Breast epithelium (tissue), 4 donors: ENCODE measurements at regions not wholly inside any gene's neighbourhood (a gene's known extent, or its start where the extent isn't known, plus 50 kb on each side); places are given as distances from the start of the nearest gene placed in this dataset.
A peak's percentile ranks its signal among the peaks of the same experiment; 100 is the strongest.

Source experiments
- DNase-seq, 2 donors: peaks; one replicate each; pipeline ENCODE4 v3.0.0-alpha.2; 2019; ENCODE audit warnings: low spot score in 2 of 2
- H3K27ac ChIP-seq, 2 donors: fragments of 200-600 bp; sonication (generic) in 1 of 2; one replicate each; pipeline ENCODE4 v1.5.1; 2016 to 2019; ENCODE audit warnings: mild to moderate bottlenecking in 1 of 2
- H3K27me3 ChIP-seq, 2 donors: fragments of 200-600 bp; sonication (generic) in 1 of 2; one replicate each; pipeline versions ENCODE4 v1.5.1 to v1.6.0; 2017 to 2019; ENCODE audit warnings: control low read depth in 1 of 2, mild to moderate bottlenecking in 1 of 2
- H3K36me3 ChIP-seq: fragments of 200-600 bp; one replicate; pipeline ENCODE4 v1.5.1; 2019
- H3K4me1 ChIP-seq, 2 donors: fragments of 200-600 bp; sonication (generic); one replicate each; pipeline ENCODE4 v1.5.1; 2016 to 2019; ENCODE audit warnings: control low read depth in 1 of 2
- H3K4me3 ChIP-seq, 3 donors: fragments of 200-600 bp; sonication (generic); 1 replicate in 2 of 3; 2 replicates in 1 of 3; pipeline ENCODE4 v1.5.1; 2016 to 2019; ENCODE audit warnings: mild to moderate bottlenecking in 3 of 3, moderate library complexity in 2 of 3
- H3K9me3 ChIP-seq, 2 donors: fragments of 200-600 bp; sonication (generic) in 1 of 2; one replicate each; pipeline ENCODE4 v1.5.1; 2016 to 2019; ENCODE audit warnings: control low read depth in 1 of 2
- POLR2A ChIP-seq: fragments of 450-650 bp; IDR thresholded peaks from one replicate; pipeline ENCODE4 v1.6.1; 2016; ENCODE audit warnings: antibody characterized with exemption, mild to moderate bottlenecking, moderate library complexity
- POLR2AphosphoS5 ChIP-seq, 3 donors: sonication (generic); formaldehyde crosslinking; IDR thresholded peaks; one replicate each; pipeline ENCODE4 v1.6.1; 2017; ENCODE audit warnings: antibody characterized with exemption in 3 of 3
- intact Hi-C: fragments of 100-400 bp; cut with DNase I; formaldehyde crosslinking; loops from one replicate; pipeline ENCODE4 v1.15.1; 2023; ENCODE audit warnings: low total_unique reads
- TF ChIP-seq, protein P1 (sequence below), 3 donors: fragments of 450-650 bp; IDR thresholded peaks; one replicate each; pipeline ENCODE4 v1.5.1; 2016 to 2017; ENCODE audit warnings: antibody characterized with exemption in 3 of 3, mild to moderate bottlenecking in 3 of 3, moderate library complexity in 3 of 3

DNA sequence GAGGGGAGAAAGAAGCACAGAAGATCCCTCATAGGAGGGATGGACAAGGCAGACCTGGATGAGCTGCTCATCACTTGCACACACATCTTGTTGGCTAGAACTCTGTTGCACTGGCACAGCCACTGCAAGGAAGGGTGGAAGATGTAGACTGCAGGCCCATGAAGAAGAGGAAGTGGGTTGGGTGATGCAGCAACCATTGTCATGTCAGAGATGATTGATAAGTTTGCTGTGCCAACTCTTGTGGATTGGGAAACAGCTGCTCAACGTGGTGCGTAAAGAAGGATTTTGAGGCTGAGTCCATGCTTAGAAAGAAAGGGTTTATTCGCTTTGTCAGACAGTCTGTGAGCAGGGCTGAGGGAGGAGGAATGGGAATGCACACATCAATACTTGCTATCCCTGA is 161.4 kb upstream of the MPHOSPH6 start:
- intact Hi-C loops = no loop called here

DNA sequence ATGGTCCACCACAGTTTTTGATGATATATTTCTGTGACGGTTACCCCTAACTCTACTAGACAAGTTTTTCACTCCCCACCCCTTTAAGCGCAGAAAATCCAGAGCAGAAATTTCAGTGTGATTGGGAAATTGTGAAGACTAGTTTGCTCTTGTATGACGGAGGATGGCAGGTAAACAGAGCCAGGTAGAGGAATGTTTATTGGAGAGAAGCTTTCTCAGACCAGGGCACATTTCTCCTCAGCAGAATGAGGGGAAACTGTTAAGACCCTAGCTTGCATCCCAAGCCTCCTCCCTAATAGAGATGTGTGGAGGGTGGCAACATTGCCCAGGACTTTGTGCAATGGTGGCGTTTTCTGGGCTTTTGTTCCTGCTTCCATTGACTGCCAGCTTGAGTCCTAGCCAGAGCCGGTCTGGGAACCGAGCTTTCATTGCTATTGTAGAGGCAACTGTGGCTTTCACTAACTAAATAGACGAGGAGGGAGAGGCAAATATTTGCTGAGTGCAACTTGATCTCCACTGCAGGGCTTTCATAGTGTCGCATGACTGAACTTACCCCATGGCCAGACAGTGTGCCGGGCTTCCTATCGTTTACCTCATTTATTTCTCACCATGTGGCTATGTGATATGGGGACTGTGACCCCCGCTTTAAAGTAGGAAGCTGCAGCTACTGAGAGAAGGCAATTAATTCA is 159.6 kb upstream of the MPHOSPH6 start:
- no peak for TF ChIP-seq POLR2AphosphoS5 (IDR thresholded peaks at IDR 0.05)
- no peak for TF ChIP-seq POLR2A
- TF ChIP-seq, protein P1, sequence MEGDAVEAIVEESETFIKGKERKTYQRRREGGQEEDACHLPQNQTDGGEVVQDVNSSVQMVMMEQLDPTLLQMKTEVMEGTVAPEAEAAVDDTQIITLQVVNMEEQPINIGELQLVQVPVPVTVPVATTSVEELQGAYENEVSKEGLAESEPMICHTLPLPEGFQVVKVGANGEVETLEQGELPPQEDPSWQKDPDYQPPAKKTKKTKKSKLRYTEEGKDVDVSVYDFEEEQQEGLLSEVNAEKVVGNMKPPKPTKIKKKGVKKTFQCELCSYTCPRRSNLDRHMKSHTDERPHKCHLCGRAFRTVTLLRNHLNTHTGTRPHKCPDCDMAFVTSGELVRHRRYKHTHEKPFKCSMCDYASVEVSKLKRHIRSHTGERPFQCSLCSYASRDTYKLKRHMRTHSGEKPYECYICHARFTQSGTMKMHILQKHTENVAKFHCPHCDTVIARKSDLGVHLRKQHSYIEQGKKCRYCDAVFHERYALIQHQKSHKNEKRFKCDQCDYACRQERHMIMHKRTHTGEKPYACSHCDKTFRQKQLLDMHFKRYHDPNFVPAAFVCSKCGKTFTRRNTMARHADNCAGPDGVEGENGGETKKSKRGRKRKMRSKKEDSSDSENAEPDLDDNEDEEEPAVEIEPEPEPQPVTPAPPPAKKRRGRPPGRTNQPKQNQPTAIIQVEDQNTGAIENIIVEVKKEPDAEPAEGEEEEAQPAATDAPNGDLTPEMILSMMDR (IDR thresholded peaks at IDR 0.05) = no peak
- Histone ChIP-seq H3K4me3 (no peak overlapping the region), H3K4me1 (no peaks in the 10 kb centered on the region), H3K27ac (peak overlapping the region in 1 of 2 donors; percentile 50), H3K36me3 (no peaks in the 10 kb centered on the region), H3K9me3 (no peaks in the 10 kb centered on the region), H3K27me3 (no peaks in the 10 kb centered on the region)
- peak; percentile 22 to 60 for DNase-seq
- intact Hi-C loops = no loop called here

More for the DNA sequence above, 161.4 kb upstream of the MPHOSPH6 start:
- H3K4me3 ChIP-seq = no peak overlapping the region
- DNase-seq = no peak
- H3K27ac ChIP-seq = peak overlapping the region in 1 of 2 donors; percentile 4
- TF ChIP-seq POLR2AphosphoS5 (IDR thresholded peaks at IDR 0.05) (no peak), POLR2A (no peak)
- H3K36me3 ChIP-seq = no peaks in the 10 kb centered on the region
- H3K27me3 ChIP-seq = no peaks in the 10 kb centered on the region
- H3K9me3 ChIP-seq = no peaks in the 10 kb centered on the region
- no peaks in the 10 kb centered on the region for H3K4me1 ChIP-seq

DNA sequence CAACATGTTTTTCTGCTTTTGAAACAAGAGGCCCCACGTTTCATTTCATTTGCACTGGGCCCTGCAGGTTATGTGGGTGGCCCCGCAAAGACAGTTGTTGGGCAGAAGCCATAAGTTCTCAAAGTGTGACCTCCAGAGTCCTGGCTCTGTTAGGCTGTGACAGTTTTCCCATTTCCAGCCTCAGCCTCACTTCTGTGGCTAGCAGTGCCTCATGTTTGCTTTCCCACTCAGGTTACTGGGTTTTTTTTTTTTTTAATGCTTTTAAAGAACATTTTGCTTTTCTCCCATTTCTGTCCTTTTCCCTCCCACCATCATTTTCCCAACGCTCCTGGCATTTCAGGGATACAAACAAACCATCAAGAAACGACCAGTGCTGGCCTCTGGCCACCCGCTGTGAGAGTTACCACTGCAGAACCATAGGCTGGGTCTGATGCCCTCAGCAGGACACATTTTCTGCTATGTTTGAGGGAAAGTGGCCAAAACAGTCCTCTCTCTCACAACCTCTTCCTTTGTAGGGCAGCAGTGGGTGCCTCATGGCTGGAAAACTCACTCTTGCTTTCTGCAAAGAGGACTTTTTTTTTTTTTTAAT is 159.0 kb upstream of the MPHOSPH6 start:
- H3K4me1 ChIP-seq = no peaks in the 10 kb centered on the region
- H3K27ac ChIP-seq = no peak overlapping the region
- TF ChIP-seq POLR2AphosphoS5 (IDR thresholded peaks at IDR 0.05) = no peak
- H3K4me3 ChIP-seq = no peak overlapping the region
- H3K27me3 ChIP-seq = no peaks in the 10 kb centered on the region
- no peaks in the 10 kb centered on the region for H3K36me3 ChIP-seq
- H3K9me3 ChIP-seq = no peaks in the 10 kb centered on the region
- intact Hi-C loops = no loop called here
- no peak for DNase-seq

DNA sequence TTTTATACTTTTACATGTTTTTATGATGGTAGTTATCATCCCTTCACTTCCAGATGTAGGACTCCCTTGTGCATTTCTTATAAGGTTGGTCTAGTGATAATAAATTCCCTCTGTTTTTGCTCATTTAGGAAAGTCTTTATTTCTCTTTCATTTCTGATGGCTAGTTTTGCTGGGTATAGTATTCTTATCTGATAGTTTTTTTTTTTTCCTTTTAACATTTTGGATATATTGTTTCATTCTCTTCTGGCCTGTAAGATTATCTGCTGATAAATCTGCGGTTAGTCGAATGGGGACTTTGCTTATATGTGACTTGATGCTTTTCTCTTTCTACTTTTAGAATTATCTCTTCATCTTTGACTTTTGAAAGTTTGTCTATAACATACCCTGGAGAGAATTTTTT is 153.1 kb upstream of the MPHOSPH6 start:
- TF ChIP-seq, protein P1 (IDR thresholded peaks at IDR 0.05) = no peak
- no peak for TF ChIP-seq POLR2A
- no peak for TF ChIP-seq POLR2AphosphoS5 (IDR thresholded peaks at IDR 0.05)
- Histone ChIP-seq H3K36me3 (no peaks in the 10 kb centered on the region), H3K4me1 (no peaks in the 10 kb centered on the region), H3K4me3 (no peak overlapping the region), H3K9me3 (peaks cover 0 to 11% of the 10 kb centered on the region in 2 donors), H3K27me3 (no peaks in the 10 kb centered on the region), H3K27ac (no peak overlapping the region)
- DNase-seq = no peak
- intact Hi-C loops = no loop called here

DNA sequence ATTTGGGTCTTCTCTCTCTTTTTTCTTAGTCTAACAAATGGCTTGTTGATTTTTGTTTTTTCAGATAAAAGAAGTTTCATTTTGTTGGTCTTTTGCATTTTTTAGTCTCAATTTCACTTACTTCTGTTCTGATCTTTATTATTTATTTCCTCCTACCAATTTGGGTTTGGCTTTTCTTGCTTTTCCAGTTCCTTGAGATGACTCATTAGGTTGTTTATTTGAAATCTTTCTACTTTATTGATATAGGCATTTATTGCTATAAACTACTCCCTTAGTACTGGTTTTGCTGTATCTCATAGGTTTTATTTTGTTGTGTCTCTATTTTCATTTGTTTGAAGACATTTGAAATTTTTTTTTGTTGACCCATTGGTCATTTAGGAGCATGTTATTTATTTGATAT is 152.2 kb upstream of the MPHOSPH6 start:
- TF ChIP-seq, protein P1 (IDR thresholded peaks at IDR 0.05) = no peak
- TF ChIP-seq POLR2A = no peak
- no peak for TF ChIP-seq POLR2AphosphoS5 (IDR thresholded peaks at IDR 0.05)
- Histone ChIP-seq H3K27ac (no peak overlapping the region), H3K4me1 (no peaks in the 10 kb centered on the region), H3K36me3 (no peaks in the 10 kb centered on the region), H3K27me3 (no peaks in the 10 kb centered on the region), H3K4me3 (no peak overlapping the region), H3K9me3 (peaks cover 0 to 11% of the 10 kb centered on the region in 2 donors)
- DNase-seq = no peak
- intact Hi-C loops = no loop called here

DNA sequence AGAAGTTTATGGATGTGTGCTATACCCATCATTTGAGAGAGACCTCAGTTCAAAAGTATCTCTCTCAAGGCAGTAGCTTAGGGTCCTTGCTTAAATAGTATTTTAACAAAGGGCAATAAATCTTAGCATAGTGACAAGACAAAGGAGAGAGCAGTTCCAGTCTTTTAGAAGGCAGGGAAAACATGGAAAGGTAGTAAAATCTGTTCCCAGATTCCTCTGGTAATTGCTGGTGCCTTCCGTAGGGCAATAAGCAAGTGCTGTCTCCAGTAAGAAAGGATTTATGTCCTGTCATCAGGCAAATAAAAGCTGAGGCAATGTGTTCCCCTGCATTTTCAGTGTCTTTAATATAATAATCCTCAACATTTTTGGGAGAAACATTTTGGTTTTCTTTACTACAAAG is 149.0 kb upstream of the MPHOSPH6 start:
- TF ChIP-seq POLR2AphosphoS5 (IDR thresholded peaks at IDR 0.05) (no peak), POLR2A (no peak)
- TF ChIP-seq, protein P1 (IDR thresholded peaks at IDR 0.05) = no peak
- Histone ChIP-seq H3K4me3 (no peak overlapping the region), H3K4me1 (no peaks in the 10 kb centered on the region), H3K27ac (no peak overlapping the region), H3K36me3 (no peaks in the 10 kb centered on the region), H3K27me3 (no peaks in the 10 kb centered on the region), H3K9me3 (peaks cover 0 to 11% of the 10 kb centered on the region in 2 donors)
- no peak for DNase-seq
- intact Hi-C loops = no loop called here
